Left ventricle myocardium inferior (tissue), 1 donor: ENCODE measurements at regions not wholly inside any gene's neighbourhood (a gene's known extent, or its start where the extent isn't known, plus 50 kb on each side); places are given as distances from the start of the nearest gene placed in this dataset.
"Not testable (repeated sequence)": the region's sequence is repeated elsewhere in the genome, so short reads cannot be mapped to it uniquely, and the experiment has no call there.

ENCODE experiments used
- DNase-seq: peaks from one replicate; pipeline ENCODE4 v3.0.0-alpha.2; 2020
- H3K27ac ChIP-seq: fragments of 200-600 bp; replicated peaks from 2 replicates; pipeline ENCODE4 v1.8.0; 2021
- H3K27me3 ChIP-seq: fragments of 200-600 bp; 2 replicates; pipeline ENCODE4 v1.8.0; 2021; ENCODE audit warnings: low read depth
- H3K36me3 ChIP-seq: fragments of 200-600 bp; 2 replicates; pipeline ENCODE4 v1.8.0; 2021
- H3K4me1 ChIP-seq: fragments of 200-600 bp; 2 replicates; pipeline ENCODE4 v1.8.0; 2021
- H3K4me3 ChIP-seq: fragments of 200-600 bp; 2 replicates; pipeline ENCODE4 v1.8.0; 2021; ENCODE audit warnings: mild to moderate bottlenecking, moderate library complexity
- H3K9me3 ChIP-seq: fragments of 200-600 bp; replicated peaks from 2 replicates; pipeline ENCODE4 v1.8.0; 2021
- CTCF ChIP-seq: fragments of 200-600 bp; IDR thresholded peaks from 2 replicates; pipeline ENCODE4 v1.8.0; 2021; ENCODE audit warnings: antibody characterized with exemption, mild to moderate bottlenecking, borderline replicate concordance
- intact Hi-C: fragments of 100-400 bp; cut with micrococcal nuclease; formaldehyde crosslinking; loops from one replicate; pipeline ENCODE4 v1.11.0; 2022
- donor health status: DM: no; HTN: yes; CAD: no; lungs with severe emphysema.

- intact Hi-C loops, result no loop called here
- no peaks in the 10 kb centered on the region for H3K27me3 ChIP-seq
- no peak overlapping the region for H3K4me3 ChIP-seq
- H3K9me3 ChIP-seq, result peaks cover 34% of the 10 kb centered on the region
- no peaks in the 10 kb centered on the region for H3K36me3 ChIP-seq
- no peak for DNase-seq
- H3K4me1 ChIP-seq, result no peaks in the 10 kb centered on the region
- TF ChIP-seq CTCF, result no peak
- no peak overlapping the region for H3K27ac ChIP-seq
These were observed 532.1 kb upstream of the NR5A2 start for GRCh38 chr1:199495432-199495831.

DNA sequence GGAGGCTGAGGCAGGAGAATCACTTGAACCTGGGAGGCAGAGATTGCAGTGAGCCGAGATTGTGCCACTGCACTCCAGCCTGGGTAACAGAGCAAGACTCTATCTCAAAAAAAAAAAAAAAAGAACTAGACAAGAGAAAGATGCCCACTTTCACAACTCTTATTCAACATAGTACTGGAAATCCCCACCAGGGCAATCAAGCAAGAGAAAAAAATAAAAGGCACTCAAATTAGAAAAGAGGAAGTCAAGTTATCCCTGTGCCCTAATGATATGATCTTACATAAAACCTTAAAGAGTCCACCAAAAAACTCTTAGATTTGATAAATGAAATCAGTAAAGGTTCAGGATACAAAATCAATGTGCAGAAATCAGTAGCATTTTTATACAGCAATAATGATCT lies 528.7 kb upstream of the NR5A2 start:
- H3K27me3 ChIP-seq, H3K27ac ChIP-seq, H3K36me3 ChIP-seq, H3K4me3 ChIP-seq, DNase-seq, H3K4me1 ChIP-seq, intact Hi-C loops: not testable (repeated sequence)
- H3K9me3 ChIP-seq, result peaks cover 27% of the 10 kb centered on the region

DNA sequence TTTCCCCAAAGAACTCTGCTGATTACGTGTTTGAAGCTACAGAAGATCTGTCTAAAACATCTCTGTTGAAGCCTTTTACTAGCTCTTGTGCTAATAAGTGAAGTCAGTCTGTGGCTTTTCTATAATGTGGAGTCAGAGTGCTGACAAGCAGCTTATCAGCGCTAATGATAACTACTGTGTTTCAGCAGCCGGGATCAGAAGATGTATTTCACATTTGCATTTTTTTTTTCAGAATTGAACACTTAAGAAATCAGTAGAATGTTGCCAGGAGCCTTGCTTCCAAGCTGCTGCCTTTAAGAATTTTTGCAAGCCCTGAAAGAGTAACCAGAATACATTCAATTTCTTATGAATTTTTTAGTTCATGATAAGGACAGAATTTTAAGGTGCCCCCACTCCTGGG lies 519.4 kb upstream of the NR5A2 start:
- Histone ChIP-seq H3K27me3 (no peaks in the 10 kb centered on the region), H3K36me3 (no peaks in the 10 kb centered on the region), H3K9me3 (no peaks in the 10 kb centered on the region), H3K27ac (no peak overlapping the region), H3K4me1 (no peaks in the 10 kb centered on the region), H3K4me3 (no peak overlapping the region)
- no peak for DNase-seq
- intact Hi-C loops, result no loop called here
- TF ChIP-seq CTCF, result no peak

DNA sequence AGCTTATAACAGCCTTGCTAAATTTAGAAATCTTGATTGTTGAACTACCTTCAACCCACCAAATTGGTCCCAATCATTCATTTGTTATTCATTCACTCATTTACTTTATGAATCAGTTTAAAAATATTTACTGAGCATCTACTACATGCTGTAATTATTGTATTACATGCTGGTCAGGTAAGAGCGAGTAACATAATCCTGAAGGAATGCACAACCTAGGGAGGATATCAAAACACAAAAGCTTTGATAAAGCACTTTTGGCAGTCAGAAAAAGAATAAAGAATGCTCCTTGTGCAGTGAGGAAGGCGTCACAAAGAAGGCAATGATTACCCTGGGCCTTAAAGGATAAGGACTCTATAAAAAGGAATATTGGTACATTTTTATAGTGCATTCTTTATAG lies 518.9 kb upstream of the NR5A2 start:
- H3K27ac ChIP-seq, result no peak overlapping the region
- intact Hi-C loops, result no loop called here
- no peak for TF ChIP-seq CTCF
- H3K36me3 ChIP-seq, result no peaks in the 10 kb centered on the region
- H3K27me3 ChIP-seq, result no peaks in the 10 kb centered on the region
- H3K4me3 ChIP-seq, result no peak overlapping the region
- no peaks in the 10 kb centered on the region for H3K9me3 ChIP-seq
- no peaks in the 10 kb centered on the region for H3K4me1 ChIP-seq
- no peak for DNase-seq

- H3K4me1 ChIP-seq, result no peaks in the 10 kb centered on the region
- no peak for TF ChIP-seq CTCF
- intact Hi-C loops, result no loop called here
- no peak overlapping the region for H3K27ac ChIP-seq
- H3K27me3 ChIP-seq, result no peaks in the 10 kb centered on the region
- H3K4me3 ChIP-seq, result no peak overlapping the region
- H3K36me3 ChIP-seq, result no peaks in the 10 kb centered on the region
- DNase-seq, result no peak
- no peaks in the 10 kb centered on the region for H3K9me3 ChIP-seq
These were observed 518.1 kb upstream of the NR5A2 start for GRCh38 chr1:199509456-199509855.

GRCh38 chr1:199510314-199510713 lies 517.2 kb upstream of the NR5A2 start:
- Histone ChIP-seq H3K27ac (no peak overlapping the region), H3K36me3 (no peaks in the 10 kb centered on the region), H3K27me3 (no peaks in the 10 kb centered on the region), H3K4me3 (no peak overlapping the region), H3K9me3 (no peaks in the 10 kb centered on the region), H3K4me1 (no peaks in the 10 kb centered on the region)
- no peak for TF ChIP-seq CTCF
- DNase-seq, result no peak
- intact Hi-C loops, result no loop called here
